Ectodermal cell (in vitro differentiated cells): ENCODE measurements at regions not wholly inside any gene's neighbourhood (a gene's known extent, or its start where the extent isn't known, plus 50 kb on each side); places are given as distances from the start of the nearest gene placed in this dataset.

Experiments used
- H3K27ac ChIP-seq: 2 replicates; pipeline ENCODE4 v1.7.0; 2013; ENCODE audit warnings: mild to moderate bottlenecking, low read depth, low read length; ENCODE audit not compliant: insufficient read depth, poor library complexity, severe bottlenecking
- H3K27me3 ChIP-seq: 2 replicates; pipeline ENCODE4 v1.7.0; 2013; ENCODE audit warnings: mild to moderate bottlenecking, low read length; ENCODE audit not compliant: insufficient read depth, control insufficient read depth, poor library complexity, severe bottlenecking
- H3K36me3 ChIP-seq: one replicate; pipeline ENCODE4 v1.7.0; 2013; ENCODE audit warnings: low read length; ENCODE audit not compliant: control insufficient read depth, insufficient read depth
- H3K4me1 ChIP-seq: one replicate; pipeline ENCODE4 v1.7.0; 2013; ENCODE audit warnings: low read length; ENCODE audit not compliant: control insufficient read depth, insufficient read depth
- H3K4me3 ChIP-seq: 2 replicates; pipeline ENCODE4 v1.7.0; 2013; ENCODE audit warnings: low read depth, low read length, control low read depth; ENCODE audit not compliant: insufficient read depth
- H3K9me3 ChIP-seq: 2 replicates; pipeline ENCODE4 v1.7.0; 2013; ENCODE audit warnings: mild to moderate bottlenecking, low read length, moderate library complexity; ENCODE audit not compliant: control insufficient read depth
- WGBS, 2 experiments: methylation state at CpG; one replicate each; pipeline ENCODE4 v1.1.7; 2013; ENCODE audit warnings: missing lambda C conversion rate in 2 of 2; 5-methylcytosine and 5-hydroxymethylcytosine counted together

DNA sequence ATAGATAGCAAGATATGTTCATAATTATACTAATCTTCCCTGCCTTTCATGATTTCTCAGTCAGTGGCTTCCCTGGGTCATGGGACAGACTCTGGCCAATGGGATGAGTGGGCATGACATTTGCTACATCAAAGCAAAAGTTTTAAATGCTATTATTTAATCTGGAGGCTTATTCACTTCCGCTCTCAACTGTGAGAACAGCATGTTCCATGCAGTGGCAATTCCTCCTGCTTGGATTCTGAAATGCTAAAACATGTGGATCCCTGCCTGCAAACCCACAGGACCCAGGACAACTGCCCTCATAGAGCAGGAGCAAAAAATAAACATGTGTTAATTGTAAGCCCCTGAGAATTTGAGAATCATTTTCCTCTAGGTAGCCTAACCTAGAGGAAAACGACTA lies 1412.4 kb upstream of the CELF2 start:
- 79 to 87% methylated on average over 2 of the region's 2 CpGs for WGBS, 2 experiments
- no peak overlapping the region for H3K27ac ChIP-seq
- no peaks in the 10 kb centered on the region for H3K27me3 ChIP-seq
- H3K36me3 ChIP-seq, result no peaks in the 10 kb centered on the region
- H3K4me1 ChIP-seq, result no peaks in the 10 kb centered on the region
- H3K4me3 ChIP-seq, result no peak overlapping the region
- no peaks in the 10 kb centered on the region for H3K9me3 ChIP-seq

GRCh38 chr10:9608602-9609001 lies 1409.1 kb upstream of the CELF2 start:
- no peaks in the 10 kb centered on the region for H3K36me3 ChIP-seq
- H3K27ac ChIP-seq, result no peak overlapping the region
- no peaks in the 10 kb centered on the region for H3K4me1 ChIP-seq
- H3K4me3 ChIP-seq, result no peak overlapping the region
- H3K9me3 ChIP-seq, result no peaks in the 10 kb centered on the region
- H3K27me3 ChIP-seq, result no peaks in the 10 kb centered on the region

GRCh38 chr10:9613338-9614075 lies 1404.2 kb upstream of the CELF2 start:
- H3K4me3 ChIP-seq, result no peak overlapping the region
- 94 to 95% methylated on average over 8 of the region's 8 CpGs for WGBS, 2 experiments

DNA sequence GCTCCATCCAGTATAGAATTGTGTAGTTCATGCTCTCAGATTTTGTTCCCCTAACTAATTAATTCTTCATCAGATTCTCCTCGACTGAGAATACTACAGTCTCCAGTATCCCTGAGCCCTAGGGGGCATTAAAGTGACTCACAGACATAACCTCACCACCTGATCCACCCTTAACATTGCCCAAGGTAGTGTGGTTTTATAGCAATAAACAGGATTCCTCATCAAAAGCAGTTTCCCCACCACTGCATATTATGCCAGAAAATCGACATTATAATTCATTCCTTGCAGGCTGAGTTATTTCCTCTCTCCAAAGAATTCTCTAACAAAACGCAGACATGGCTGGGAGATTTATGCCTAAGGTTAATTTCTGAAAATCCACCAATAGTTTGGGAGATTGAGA lies 1402.5 kb upstream of the CELF2 start:
- whole genome bisulfite sequencing, 2 experiments, result 97 to 98% methylated on average over 3 of the region's 3 CpGs
- Histone ChIP-seq H3K4me3 (no peak overlapping the region), H3K36me3 (no peaks in the 10 kb centered on the region), H3K4me1 (no peaks in the 10 kb centered on the region), H3K9me3 (no peaks in the 10 kb centered on the region), H3K27me3 (no peaks in the 10 kb centered on the region), H3K27ac (no peak overlapping the region)

More at GRCh38 chr10:9613338-9614075, 1404.2 kb upstream of the CELF2 start:
- no peaks in the 10 kb centered on the region for H3K27me3 ChIP-seq
- no peak overlapping the region for H3K27ac ChIP-seq
- no peaks in the 10 kb centered on the region for H3K9me3 ChIP-seq
- H3K4me1 ChIP-seq, result no peaks in the 10 kb centered on the region
- H3K36me3 ChIP-seq, result no peaks in the 10 kb centered on the region

DNA sequence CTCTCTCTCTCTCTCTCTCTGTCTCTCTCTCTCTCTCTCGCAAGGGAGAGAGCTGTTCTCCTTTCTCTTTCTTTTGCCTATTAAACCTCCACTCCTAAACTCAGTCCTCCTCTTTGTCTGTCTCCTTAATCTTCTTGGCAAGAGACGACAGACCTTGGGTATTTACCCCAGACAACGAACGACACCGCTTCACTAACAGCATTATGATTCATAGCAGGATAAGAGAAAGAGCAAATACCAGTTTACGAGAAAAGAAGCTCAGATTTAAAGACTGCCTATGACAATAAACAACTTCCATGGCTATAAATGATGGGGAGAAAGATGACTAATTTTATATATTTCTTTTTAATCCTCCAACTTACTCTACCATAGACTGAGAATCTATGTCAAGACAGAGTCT lies 1396.5 kb upstream of the CELF2 start:
- no peaks in the 10 kb centered on the region for H3K4me1 ChIP-seq
- 81 to 91% methylated on average over 6 of the region's 6 CpGs for WGBS, 2 experiments
- no peak overlapping the region for H3K4me3 ChIP-seq
- no peaks in the 10 kb centered on the region for H3K36me3 ChIP-seq
- H3K27ac ChIP-seq, result no peak overlapping the region
- H3K9me3 ChIP-seq, result no peaks in the 10 kb centered on the region
- no peaks in the 10 kb centered on the region for H3K27me3 ChIP-seq

- no peaks in the 10 kb centered on the region for H3K36me3 ChIP-seq
- H3K9me3 ChIP-seq, result no peaks in the 10 kb centered on the region
- no peaks in the 10 kb centered on the region for H3K4me1 ChIP-seq
- H3K4me3 ChIP-seq, result no peak overlapping the region
- no peaks in the 10 kb centered on the region for H3K27me3 ChIP-seq
- no peak overlapping the region for H3K27ac ChIP-seq
These were observed 1392.4 kb upstream of the CELF2 start for GRCh38 chr10:9625304-9625703.

GRCh38 chr10:9634466-9634865 lies 1383.2 kb upstream of the CELF2 start:
- WGBS, 2 experiments, result 89 to 91% methylated on average over 3 of the region's 3 CpGs
- H3K4me1 ChIP-seq, result no peaks in the 10 kb centered on the region
- no peak overlapping the region for H3K4me3 ChIP-seq
- H3K9me3 ChIP-seq, result no peaks in the 10 kb centered on the region
- H3K27me3 ChIP-seq, result no peaks in the 10 kb centered on the region
- H3K36me3 ChIP-seq, result no peaks in the 10 kb centered on the region
- H3K27ac ChIP-seq, result no peak overlapping the region

- H3K4me1 ChIP-seq, result no peaks in the 10 kb centered on the region
- no peak overlapping the region for H3K27ac ChIP-seq
- no peaks in the 10 kb centered on the region for H3K36me3 ChIP-seq
- H3K9me3 ChIP-seq, result no peaks in the 10 kb centered on the region
- no peaks in the 10 kb centered on the region for H3K27me3 ChIP-seq
- WGBS, 2 experiments, result 92 to 100% methylated on average over 1 of the region's 2 CpGs
- H3K4me3 ChIP-seq, result no peak overlapping the region
These were observed 1382.0 kb upstream of the CELF2 start for GRCh38 chr10:9635691-9636090.

DNA sequence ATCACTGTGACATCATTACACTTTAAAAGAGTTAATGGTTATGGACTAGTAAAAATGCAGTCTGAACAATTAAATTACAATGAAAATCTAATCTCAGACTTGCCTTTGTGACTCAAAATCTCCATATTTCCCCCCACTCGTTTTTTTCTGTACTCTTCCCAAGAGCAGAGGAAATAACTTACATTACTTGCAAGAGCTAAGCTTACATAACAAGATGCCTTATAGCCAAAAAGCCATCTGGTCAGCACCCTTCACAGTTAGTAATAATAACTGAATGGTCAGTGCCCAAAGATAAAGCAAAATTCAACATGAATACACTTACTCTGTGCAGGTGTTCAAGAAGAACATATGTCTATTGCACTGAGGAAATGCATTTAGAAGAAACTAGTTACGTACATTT lies 1381.5 kb upstream of the CELF2 start:
- no peak overlapping the region for H3K27ac ChIP-seq
- 80 to 92% methylated on average over 2 of the region's 2 CpGs for WGBS, 2 experiments
- H3K4me3 ChIP-seq, result no peak overlapping the region
- no peaks in the 10 kb centered on the region for H3K36me3 ChIP-seq
- H3K4me1 ChIP-seq, result no peaks in the 10 kb centered on the region
- H3K27me3 ChIP-seq, result no peaks in the 10 kb centered on the region
- no peaks in the 10 kb centered on the region for H3K9me3 ChIP-seq

DNA sequence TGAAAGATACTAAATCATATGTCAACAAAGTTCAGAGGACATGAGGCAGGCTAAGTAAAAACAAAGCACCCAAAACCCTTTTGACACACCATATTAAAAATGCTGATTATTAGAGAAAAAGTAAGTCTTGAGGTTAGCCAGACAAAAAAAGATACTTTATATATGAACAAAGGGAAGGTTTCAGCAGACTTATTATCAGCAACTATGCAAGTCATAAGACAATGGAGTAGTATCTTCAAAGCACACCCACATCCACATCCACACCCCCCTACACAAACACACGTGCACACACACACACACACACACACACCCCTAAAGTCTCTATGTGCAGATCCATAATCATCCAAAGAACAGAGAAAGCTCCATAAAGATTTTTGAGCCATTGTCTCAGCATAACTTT lies 1373.9 kb upstream of the CELF2 start:
- WGBS, 2 experiments, result 84 to 94% methylated on average over 1 of the region's 1 CpG
- Histone ChIP-seq H3K4me3 (no peak overlapping the region), H3K27me3 (no peaks in the 10 kb centered on the region), H3K9me3 (no peaks in the 10 kb centered on the region), H3K4me1 (no peaks in the 10 kb centered on the region), H3K27ac (no peak overlapping the region), H3K36me3 (no peaks in the 10 kb centered on the region)

- H3K36me3 ChIP-seq, result no peaks in the 10 kb centered on the region
- no peak overlapping the region for H3K27ac ChIP-seq
- no peaks in the 10 kb centered on the region for H3K9me3 ChIP-seq
- WGBS, 2 experiments, result 94 to 97% methylated on average over 3 of the region's 3 CpGs
- H3K4me3 ChIP-seq, result no peak overlapping the region
- H3K27me3 ChIP-seq, result no peaks in the 10 kb centered on the region
- H3K4me1 ChIP-seq, result no peaks in the 10 kb centered on the region
These were observed 1372.3 kb upstream of the CELF2 start for GRCh38 chr10:9645404-9645803.
